GM23338 (cell line): ENCODE measurements at regions not wholly inside any gene's neighbourhood (a gene's known extent, or its start where the extent isn't known, plus 50 kb on each side); places are given as distances from the start of the nearest gene placed in this dataset.

Source experiments
- ATAC-seq: fragments of 200-7000 bp; cut with Tn5 transposase; 3 replicates; pipeline ENCODE4 v1.9.1; 2020
- DNase-seq: peaks from one replicate; pipeline ENCODE4 v3.0.0-alpha.2; 2015; ENCODE audit warnings: low spot score
- H2AFZ ChIP-seq: fragments of 200-600 bp; sonication (generic); 2 replicates; pipeline ENCODE4 v1.8.0; 2016; ENCODE audit warnings: antibody characterized with exemption, mild to moderate bottlenecking, moderate library complexity
- H3F3A ChIP-seq: fragments of 200-600 bp; sonication (generic); replicated peaks from 2 replicates; pipeline ENCODE4 v1.8.0; 2017; ENCODE audit warnings: antibody characterized with exemption, mixed run types, low read depth
- H3K27ac ChIP-seq: fragments of 200-600 bp; sonication (generic); 2 replicates; pipeline ENCODE4 v1.6.1; 2016; ENCODE audit warnings: low read depth
- H3K27me3 ChIP-seq: fragments of 200-600 bp; sonication (generic); 2 replicates; pipeline ENCODE4 v1.8.0; 2016; ENCODE audit warnings: mild to moderate bottlenecking, mixed run types, moderate library complexity; ENCODE audit not compliant: insufficient read depth
- H3K36me3 ChIP-seq: fragments of 200-600 bp; sonication (generic); 2 replicates; pipeline ENCODE4 v1.8.0; 2016; ENCODE audit warnings: mild to moderate bottlenecking; ENCODE audit not compliant: insufficient read depth
- H3K4me1 ChIP-seq: fragments of 200-600 bp; sonication (generic); 2 replicates; pipeline ENCODE4 v1.8.0; 2016; ENCODE audit warnings: mild to moderate bottlenecking, moderate library complexity; ENCODE audit not compliant: insufficient read depth
- H3K4me2 ChIP-seq: fragments of 200-600 bp; sonication (generic); 2 replicates; pipeline ENCODE4 v1.7.1; 2017; ENCODE audit warnings: mixed run types
- H3K4me3 ChIP-seq: fragments of 200-600 bp; sonication (generic); 2 replicates; pipeline ENCODE4 v1.6.1; 2016; ENCODE audit warnings: mixed run types
- H3K79me2 ChIP-seq: fragments of 200-600 bp; sonication (generic); replicated peaks from 2 replicates; pipeline ENCODE4 v1.8.0; 2017; ENCODE audit warnings: mild to moderate bottlenecking; ENCODE audit not compliant: insufficient read depth
- H3K9me2 ChIP-seq: fragments of 200-600 bp; sonication (generic); 2 replicates; pipeline ENCODE4 v1.8.0; 2017; ENCODE audit not compliant: insufficient read depth
- H4K20me1 ChIP-seq: fragments of 200-600 bp; sonication (generic); replicated peaks from 2 replicates; pipeline ENCODE4 v1.8.0; 2017; ENCODE audit warnings: mild to moderate bottlenecking; ENCODE audit not compliant: insufficient read depth
- H3K27ac Mint-ChIP-seq: 2 replicates; pipeline ENCODE4 v1.8.0; 2020; ENCODE audit warnings: inconsistent platforms, mild to moderate bottlenecking, moderate library complexity, mixed read lengths
- H3K27me3 Mint-ChIP-seq: 3 replicates; pipeline ENCODE4 v1.8.0; 2022; ENCODE audit warnings: low read depth, mild to moderate bottlenecking, moderate library complexity, mixed read lengths, inconsistent platforms; ENCODE audit not compliant: insufficient read depth, poor library complexity
- H3K36me3 Mint-ChIP-seq: 3 replicates; pipeline ENCODE4 v1.8.0; 2021; ENCODE audit warnings: low read depth, mild to moderate bottlenecking, inconsistent platforms, moderate library complexity, mixed read lengths
- H3K4me1 Mint-ChIP-seq: 3 replicates; pipeline ENCODE4 v1.8.0; 2020; ENCODE audit warnings: mild to moderate bottlenecking, inconsistent platforms, mixed read lengths
- H3K4me3 Mint-ChIP-seq: 3 replicates; pipeline ENCODE4 v1.8.0; 2021; ENCODE audit warnings: moderate library complexity, mild to moderate bottlenecking, inconsistent platforms, mixed read lengths
- H3K9me3 Mint-ChIP-seq: 3 replicates; pipeline ENCODE4 v1.8.0; 2020; ENCODE audit warnings: moderate library complexity, mild to moderate bottlenecking, inconsistent platforms, mixed read lengths
- CREB1 ChIP-seq: fragments of 250-450 bp; sonication (Bioruptor Pico); IDR thresholded peaks from 2 replicates; pipeline ENCODE4 v1.5.0; 2020; ENCODE audit warnings: low read depth, mild to moderate bottlenecking, moderate library complexity
- EZH2 ChIP-seq: fragments of 200-600 bp; sonication (generic); IDR thresholded peaks from one replicate; pipeline ENCODE4 v1.8.0; 2017; ENCODE audit warnings: antibody characterized with exemption, mild to moderate bottlenecking, low read depth; ENCODE audit not compliant: unreplicated experiment
- EZH2phosphoT487 ChIP-seq: fragments of 200-600 bp; sonication (generic); IDR thresholded peaks from one replicate; pipeline ENCODE4 v1.8.1; 2018; ENCODE audit warnings: antibody characterized with exemption; ENCODE audit not compliant: unreplicated experiment
- JUNB ChIP-seq: IDR thresholded peaks from one replicate; pipeline ENCODE4 v1.6.1; 2016; ENCODE audit warnings: antibody characterized with exemption; ENCODE audit not compliant: unreplicated experiment
- NANOG ChIP-seq: IDR thresholded peaks from 2 replicates; pipeline ENCODE4 v1.6.1; 2016; ENCODE audit warnings: antibody characterized with exemption, borderline replicate concordance
- POLR2AphosphoS5 ChIP-seq: IDR thresholded peaks from 2 replicates; pipeline ENCODE4 v1.6.1; 2016; ENCODE audit warnings: antibody characterized with exemption, low read depth
- STAT1 ChIP-seq: IDR thresholded peaks from one replicate; pipeline ENCODE4 v1.6.1; 2016; ENCODE audit warnings: antibody characterized with exemption; ENCODE audit not compliant: unreplicated experiment
- ZNF114 ChIP-seq: fragments of 250-450 bp; sonication (Bioruptor Pico); IDR thresholded peaks from 2 replicates; pipeline ENCODE4 v1.5.0; 2020; ENCODE audit warnings: mild to moderate bottlenecking, moderate library complexity
- ZNF331 ChIP-seq: fragments of 250-450 bp; sonication (Bioruptor Pico); IDR thresholded peaks from 2 replicates; pipeline ENCODE4 v1.5.0; 2020; ENCODE audit warnings: low read depth, mild to moderate bottlenecking, moderate library complexity
- TF ChIP-seq, protein P1 (sequence below): IDR thresholded peaks from 2 replicates; pipeline ENCODE4 v1.6.1; 2016; ENCODE audit warnings: antibody characterized with exemption
- TF ChIP-seq, protein P2 (sequence below): fragments of 250-450 bp; sonication (Bioruptor Pico); IDR thresholded peaks from 2 replicates; pipeline ENCODE4 v1.5.0; 2020; ENCODE audit warnings: mild to moderate bottlenecking, moderate library complexity

GRCh38 chr6:77548662-77549366, 85.5 kb upstream of the HTR1B start:
- Histone ChIP-seq H3K4me2 (no peak overlapping the region), H2AFZ (no peak overlapping the region), H3K9me2 (no peaks in the 10 kb centered on the region), H3K4me3 (no peak overlapping the region), H3K79me2 (no peaks in the 10 kb centered on the region), H3K4me1 (no peaks in the 10 kb centered on the region), H3K27ac (no peak overlapping the region), H4K20me1 (no peaks in the 10 kb centered on the region), H3K36me3 (no peaks in the 10 kb centered on the region), H3F3A (no peaks in the 10 kb centered on the region), H3K27me3 (no peaks in the 10 kb centered on the region)
- ATAC-seq (no peak), DNase-seq (no peak)
- Mint-ChIP-seq H3K4me1 (no peaks in the 10 kb centered on the region), H3K36me3 (no peaks in the 10 kb centered on the region), H3K9me3 (no peaks in the 10 kb centered on the region), H3K27ac (no peak overlapping the region), H3K4me3 (no peak overlapping the region), H3K27me3 (no peaks in the 10 kb centered on the region)
- TF ChIP-seq NANOG (no peak), ZNF114 (CRISPR knock-in tag) (no peak), STAT1 (no peak), EZH2 (no peak), JUNB (no peak), POLR2AphosphoS5 (no peak), EZH2phosphoT487 (no peak), CREB1 (CRISPR knock-in tag) (no peak), ZNF331 (CRISPR knock-in tag) (no peak)
- TF ChIP-seq, protein P1, sequence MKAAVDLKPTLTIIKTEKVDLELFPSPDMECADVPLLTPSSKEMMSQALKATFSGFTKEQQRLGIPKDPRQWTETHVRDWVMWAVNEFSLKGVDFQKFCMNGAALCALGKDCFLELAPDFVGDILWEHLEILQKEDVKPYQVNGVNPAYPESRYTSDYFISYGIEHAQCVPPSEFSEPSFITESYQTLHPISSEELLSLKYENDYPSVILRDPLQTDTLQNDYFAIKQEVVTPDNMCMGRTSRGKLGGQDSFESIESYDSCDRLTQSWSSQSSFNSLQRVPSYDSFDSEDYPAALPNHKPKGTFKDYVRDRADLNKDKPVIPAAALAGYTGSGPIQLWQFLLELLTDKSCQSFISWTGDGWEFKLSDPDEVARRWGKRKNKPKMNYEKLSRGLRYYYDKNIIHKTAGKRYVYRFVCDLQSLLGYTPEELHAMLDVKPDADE, result no peak
- TF ChIP-seq, protein P2, sequence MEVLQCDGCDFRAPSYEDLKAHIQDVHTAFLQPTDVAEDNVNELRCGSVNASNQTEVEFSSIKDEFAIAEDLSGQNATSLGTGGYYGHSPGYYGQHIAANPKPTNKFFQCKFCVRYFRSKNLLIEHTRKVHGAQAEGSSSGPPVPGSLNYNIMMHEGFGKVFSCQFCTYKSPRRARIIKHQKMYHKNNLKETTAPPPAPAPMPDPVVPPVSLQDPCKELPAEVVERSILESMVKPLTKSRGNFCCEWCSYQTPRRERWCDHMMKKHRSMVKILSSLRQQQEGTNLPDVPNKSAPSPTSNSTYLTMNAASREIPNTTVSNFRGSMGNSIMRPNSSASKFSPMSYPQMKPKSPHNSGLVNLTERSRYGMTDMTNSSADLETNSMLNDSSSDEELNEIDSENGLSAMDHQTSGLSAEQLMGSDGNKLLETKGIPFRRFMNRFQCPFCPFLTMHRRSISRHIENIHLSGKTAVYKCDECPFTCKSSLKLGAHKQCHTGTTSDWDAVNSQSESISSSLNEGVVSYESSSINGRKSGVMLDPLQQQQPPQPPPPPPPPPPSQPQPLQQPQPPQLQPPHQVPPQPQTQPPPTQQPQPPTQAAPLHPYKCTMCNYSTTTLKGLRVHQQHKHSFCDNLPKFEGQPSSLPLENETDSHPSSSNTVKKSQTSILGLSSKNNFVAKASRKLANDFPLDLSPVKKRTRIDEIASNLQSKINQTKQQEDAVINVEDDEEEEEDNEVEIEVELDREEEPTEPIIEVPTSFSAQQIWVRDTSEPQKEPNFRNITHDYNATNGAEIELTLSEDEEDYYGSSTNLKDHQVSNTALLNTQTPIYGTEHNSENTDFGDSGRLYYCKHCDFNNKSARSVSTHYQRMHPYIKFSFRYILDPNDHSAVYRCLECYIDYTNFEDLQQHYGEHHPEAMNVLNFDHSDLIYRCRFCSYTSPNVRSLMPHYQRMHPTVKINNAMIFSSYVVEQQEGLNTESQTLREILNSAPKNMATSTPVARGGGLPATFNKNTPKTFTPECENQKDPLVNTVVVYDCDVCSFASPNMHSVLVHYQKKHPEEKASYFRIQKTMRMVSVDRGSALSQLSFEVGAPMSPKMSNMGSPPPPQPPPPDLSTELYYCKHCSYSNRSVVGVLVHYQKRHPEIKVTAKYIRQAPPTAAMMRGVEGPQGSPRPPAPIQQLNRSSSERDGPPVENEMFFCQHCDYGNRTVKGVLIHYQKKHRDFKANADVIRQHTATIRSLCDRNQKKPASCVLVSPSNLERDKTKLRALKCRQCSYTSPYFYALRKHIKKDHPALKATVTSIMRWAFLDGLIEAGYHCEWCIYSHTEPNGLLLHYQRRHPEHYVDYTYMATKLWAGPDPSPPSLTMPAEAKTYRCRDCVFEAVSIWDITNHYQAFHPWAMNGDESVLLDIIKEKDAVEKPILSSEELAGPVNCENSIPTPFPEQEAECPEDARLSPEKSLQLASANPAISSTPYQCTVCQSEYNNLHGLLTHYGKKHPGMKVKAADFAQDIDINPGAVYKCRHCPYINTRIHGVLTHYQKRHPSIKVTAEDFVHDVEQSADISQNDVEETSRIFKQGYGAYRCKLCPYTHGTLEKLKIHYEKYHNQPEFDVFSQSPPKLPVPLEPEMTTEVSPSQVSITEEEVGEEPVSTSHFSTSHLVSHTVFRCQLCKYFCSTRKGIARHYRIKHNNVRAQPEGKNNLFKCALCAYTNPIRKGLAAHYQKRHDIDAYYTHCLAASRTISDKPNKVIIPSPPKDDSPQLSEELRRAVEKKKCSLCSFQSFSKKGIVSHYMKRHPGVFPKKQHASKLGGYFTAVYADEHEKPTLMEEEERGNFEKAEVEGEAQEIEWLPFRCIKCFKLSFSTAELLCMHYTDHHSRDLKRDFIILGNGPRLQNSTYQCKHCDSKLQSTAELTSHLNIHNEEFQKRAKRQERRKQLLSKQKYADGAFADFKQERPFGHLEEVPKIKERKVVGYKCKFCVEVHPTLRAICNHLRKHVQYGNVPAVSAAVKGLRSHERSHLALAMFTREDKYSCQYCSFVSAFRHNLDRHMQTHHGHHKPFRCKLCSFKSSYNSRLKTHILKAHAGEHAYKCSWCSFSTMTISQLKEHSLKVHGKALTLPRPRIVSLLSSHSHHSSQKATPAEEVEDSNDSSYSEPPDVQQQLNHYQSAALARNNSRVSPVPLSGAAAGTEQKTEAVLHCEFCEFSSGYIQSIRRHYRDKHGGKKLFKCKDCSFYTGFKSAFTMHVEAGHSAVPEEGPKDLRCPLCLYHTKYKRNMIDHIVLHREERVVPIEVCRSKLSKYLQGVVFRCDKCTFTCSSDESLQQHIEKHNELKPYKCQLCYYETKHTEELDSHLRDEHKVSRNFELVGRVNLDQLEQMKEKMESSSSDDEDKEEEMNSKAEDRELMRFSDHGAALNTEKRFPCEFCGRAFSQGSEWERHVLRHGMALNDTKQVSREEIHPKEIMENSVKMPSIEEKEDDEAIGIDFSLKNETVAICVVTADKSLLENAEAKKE (CRISPR knock-in tag), result no peak
